Smooth muscle cell (in vitro differentiated cells): ENCODE measurements at regions not wholly inside any gene's neighbourhood (a gene's known extent, or its start where the extent isn't known, plus 50 kb on each side); places are given as distances from the start of the nearest gene placed in this dataset.

Experiments used
- DNase-seq: peaks from one replicate; lab custom pipeline; 2025; ENCODE audit not compliant: unreplicated experiment; lab: John Stamatoyannopoulos, UW
- H2AFZ ChIP-seq: fragments of 200-600 bp; sonication (generic); 2 replicates; pipeline ENCODE4 v1.6.0; 2016; ENCODE audit warnings: antibody characterized with exemption, low read depth, mild to moderate bottlenecking
- H3F3A ChIP-seq: fragments of 200-600 bp; sonication (generic); 2 replicates; pipeline ENCODE4 v1.6.0; 2017; ENCODE audit warnings: antibody characterized with exemption, low read depth
- H3K27ac ChIP-seq: fragments of 200-600 bp; sonication (generic); 2 replicates; pipeline ENCODE4 v1.5.1; 2016; ENCODE audit warnings: low read depth, mild to moderate bottlenecking
- H3K27me3 ChIP-seq: fragments of 200-600 bp; sonication (generic); 2 replicates; pipeline ENCODE4 v1.6.1; 2016; ENCODE audit warnings: low read depth, mild to moderate bottlenecking
- H3K36me3 ChIP-seq: fragments of 200-600 bp; sonication (generic); 2 replicates; pipeline ENCODE4 v1.5.1; 2016; ENCODE audit warnings: low read depth
- H3K4me1 ChIP-seq: fragments of 200-600 bp; sonication (generic); 2 replicates; pipeline ENCODE4 v1.5.1; 2016; ENCODE audit warnings: low read depth
- H3K4me2 ChIP-seq: fragments of 200-600 bp; sonication (generic); 2 replicates; pipeline ENCODE4 v1.6.0; 2016; ENCODE audit warnings: mild to moderate bottlenecking
- H3K4me3 ChIP-seq: fragments of 200-600 bp; sonication (generic); 2 replicates; pipeline ENCODE4 v1.5.1; 2016; ENCODE audit warnings: mild to moderate bottlenecking
- H3K79me2 ChIP-seq: fragments of 200-600 bp; sonication (generic); 2 replicates; pipeline ENCODE4 v1.6.0; 2016; ENCODE audit warnings: low read depth, mild to moderate bottlenecking
- H3K9ac ChIP-seq: fragments of 200-600 bp; sonication (generic); 2 replicates; pipeline ENCODE4 v1.6.0; 2016; ENCODE audit warnings: low read depth
- H3K9me3 ChIP-seq: fragments of 200-600 bp; sonication (generic); replicated peaks from 2 replicates; pipeline ENCODE4 v1.5.1; 2016; ENCODE audit warnings: low read depth
- H4K20me1 ChIP-seq: fragments of 200-600 bp; sonication (generic); 2 replicates; pipeline ENCODE4 v1.6.0; 2016; ENCODE audit warnings: low read depth
- CTCF ChIP-seq: fragments of 200-600 bp; sonication (generic); IDR thresholded peaks from 2 replicates; pipeline ENCODE4 v1.5.1; 2017; ENCODE audit warnings: borderline replicate concordance, mild to moderate bottlenecking, antibody characterized with exemption; ENCODE audit not compliant: insufficient read depth, poor library complexity, severe bottlenecking
- WGBS: methylation state at CpG from one replicate; pipeline ENCODE4 v1.1.7; 2016; ENCODE audit warnings: low lambda C conversion rate; 5-methylcytosine and 5-hydroxymethylcytosine counted together

- Histone ChIP-seq H3K79me2 (no peaks in the 10 kb centered on the region), H3K4me3 (peak overlapping the region; percentile 24), H3K4me1 (no peaks in the 10 kb centered on the region), H4K20me1 (no peaks in the 10 kb centered on the region), H3K27me3 (no peaks in the 10 kb centered on the region), H3K36me3 (no peaks in the 10 kb centered on the region), H3F3A (no peaks in the 10 kb centered on the region), H3K9me3 (no peaks in the 10 kb centered on the region), H3K4me2 (peak overlapping the region; percentile 76), H2AFZ (peak overlapping the region; percentile 86), H3K9ac (no peak overlapping the region), H3K27ac (no peak overlapping the region)
- WGBS, result 17% methylated on average over 2 of the region's 2 CpGs
- DNase-seq, result no peak
- TF ChIP-seq CTCF, result peak; percentile 67
These were observed 520.8 kb downstream of the EPM2A start for GRCh38 chr6:145214570-145214969.

GRCh38 chr6:145224450-145224849 is 510.9 kb downstream of the EPM2A start:
- H3F3A ChIP-seq, result no peaks in the 10 kb centered on the region
- no peaks in the 10 kb centered on the region for H3K36me3 ChIP-seq
- 94% methylated on average over 3 of the region's 3 CpGs for WGBS
- no peak overlapping the region for H2AFZ ChIP-seq
- H3K79me2 ChIP-seq, result no peaks in the 10 kb centered on the region
- no peak for DNase-seq
- no peak overlapping the region for H3K4me2 ChIP-seq
- H3K9me3 ChIP-seq, result no peaks in the 10 kb centered on the region
- H3K27ac ChIP-seq, result no peak overlapping the region
- no peaks in the 10 kb centered on the region for H3K4me1 ChIP-seq
- no peak overlapping the region for H3K9ac ChIP-seq
- no peak for TF ChIP-seq CTCF
- H3K4me3 ChIP-seq, result no peak overlapping the region
- no peaks in the 10 kb centered on the region for H4K20me1 ChIP-seq
- peaks cover 2% of the 10 kb centered on the region for H3K27me3 ChIP-seq

GRCh38 chr6:145225500-145225899 is 509.8 kb downstream of the EPM2A start:
- Histone ChIP-seq H4K20me1 (no peaks in the 10 kb centered on the region), H3K4me3 (no peak overlapping the region), H3K4me2 (no peak overlapping the region), H3K79me2 (no peaks in the 10 kb centered on the region), H3K36me3 (no peaks in the 10 kb centered on the region), H3K9ac (no peak overlapping the region), H3K27me3 (peaks cover 2% of the 10 kb centered on the region), H3K4me1 (no peaks in the 10 kb centered on the region), H3K27ac (no peak overlapping the region), H2AFZ (no peak overlapping the region), H3K9me3 (no peaks in the 10 kb centered on the region), H3F3A (no peaks in the 10 kb centered on the region)
- WGBS, result 92% methylated on average over 3 of the region's 3 CpGs
- no peak for TF ChIP-seq CTCF
- DNase-seq, result no peak

- TF ChIP-seq CTCF, result no peak
- Histone ChIP-seq H3K9me3 (no peaks in the 10 kb centered on the region), H3K4me1 (no peaks in the 10 kb centered on the region), H4K20me1 (no peaks in the 10 kb centered on the region), H3K79me2 (no peaks in the 10 kb centered on the region), H2AFZ (no peak overlapping the region), H3K27ac (no peak overlapping the region), H3K27me3 (peaks cover 2% of the 10 kb centered on the region), H3F3A (no peaks in the 10 kb centered on the region), H3K9ac (no peak overlapping the region), H3K36me3 (no peaks in the 10 kb centered on the region), H3K4me2 (no peak overlapping the region), H3K4me3 (no peak overlapping the region)
- no peak for DNase-seq
- 68% methylated on average over 6 of the region's 6 CpGs for WGBS
These were observed 507.7 kb downstream of the EPM2A start for GRCh38 chr6:145227593-145227992.
